IPS-NIHi11 (cell line): ENCODE measurements at regions not wholly inside any gene's neighbourhood (a gene's known extent, or its start where the extent isn't known, plus 50 kb on each side); places are given as distances from the start of the nearest gene placed in this dataset.
"Not testable (repeated sequence)": the region's sequence is repeated elsewhere in the genome, so short reads cannot be mapped to it uniquely, and the experiment has no call there.

ENCODE experiments used
- DNase-seq: peaks from one replicate; pipeline ENCODE4 v3.0.0; 2012; ENCODE audit warnings: mixed read lengths, low spot score

- no peak for DNase-seq
Measured at GRCh38 chr2:239819974-239820555, 205.1 kb downstream of the NDUFA10 start.

- DNase-seq: no peak
Measured at GRCh38 chr2:239819091-239819973, 205.8 kb downstream of the NDUFA10 start.

GRCh38 chr2:239818531-239819011, 206.6 kb downstream of the NDUFA10 start:
- no peak for DNase-seq

- no peak for DNase-seq
Measured at GRCh38 chr2:239818086-239818485, 207.1 kb downstream of the NDUFA10 start.

GRCh38 chr2:239817468-239818031, 207.6 kb downstream of the NDUFA10 start:
- not testable (repeated sequence) for DNase-seq

- DNase-seq: no peak
Measured at GRCh38 chr2:239816576-239817467, 208.3 kb downstream of the NDUFA10 start.

GRCh38 chr2:239815671-239816070, 209.5 kb downstream of the NDUFA10 start:
- DNase-seq: no peak

- DNase-seq: no peak
Measured at GRCh38 chr2:239814861-239815601, 210.1 kb downstream of the NDUFA10 start.

- no peak for DNase-seq
Measured at GRCh38 chr2:239814116-239814860, 210.9 kb downstream of the NDUFA10 start.

- no peak for DNase-seq
Measured at GRCh38 chr2:239813261-239814115, 211.7 kb downstream of the NDUFA10 start.

- no peak for DNase-seq
Measured at GRCh38 chr2:239811806-239812560, 213.2 kb downstream of the NDUFA10 start.

GRCh38 chr2:239811111-239811781, 213.9 kb downstream of the NDUFA10 start:
- DNase-seq: no peak

GRCh38 chr2:239809391-239809790, 215.8 kb downstream of the NDUFA10 start:
- DNase-seq: no peak

- DNase-seq: no peak
Measured at GRCh38 chr2:239807568-239807967, 217.6 kb downstream of the NDUFA10 start.

- no peak for DNase-seq
Measured at GRCh38 chr2:239806758-239807434, 218.2 kb downstream of the NDUFA10 start.

- no peak for DNase-seq
Measured at GRCh38 chr2:239806276-239806675, 218.9 kb downstream of the NDUFA10 start.

GRCh38 chr2:239805414-239805813, 219.7 kb downstream of the NDUFA10 start:
- DNase-seq: no peak

- DNase-seq: no peak
Measured at GRCh38 chr2:239805043-239805329, 220.2 kb downstream of the NDUFA10 start.
